Activated T-helper 1 cell treated with anti-CD3 and anti-CD28 coated beads, Interleukin-12 subunit alpha, Interleukin-12 subunit beta, Interleukin-2, Interleukin-4 antibody, amounts not matched to agents 30 ng/mL and 10 ng/mL and 1 ng/mL, durations not matched to agents 14 hours and 24 hours and 36 hours (primary cell): ENCODE measurements at regions not wholly inside any gene's neighbourhood (a gene's known extent, or its start where the extent isn't known, plus 50 kb on each side); places are given as distances from the start of the nearest gene placed in this dataset.
"Not testable (repeated sequence)": the region's sequence is repeated elsewhere in the genome, so short reads cannot be mapped to it uniquely, and the experiment has no call there.

Source experiments
- DNase-seq: peaks from one replicate; pipeline ENCODE4 v3.0.0; 2021; ENCODE audit warnings: low spot score
- H3K27ac Mint-ChIP-seq: one replicate; pipeline ENCODE4 v1.8.0; 2021; ENCODE audit warnings: mild to moderate bottlenecking, mixed read lengths
- H3K27me3 Mint-ChIP-seq: one replicate; pipeline ENCODE4 v1.8.0; 2022; ENCODE audit warnings: mild to moderate bottlenecking, moderate library complexity, mixed read lengths; ENCODE audit not compliant: insufficient read depth
- H3K36me3 Mint-ChIP-seq: one replicate; pipeline ENCODE4 v1.8.0; 2021; ENCODE audit warnings: low read depth, mixed read lengths
- H3K4me1 Mint-ChIP-seq: one replicate; pipeline ENCODE4 v1.8.0; 2021; ENCODE audit warnings: low read depth, mixed read lengths
- H3K4me3 Mint-ChIP-seq: one replicate; pipeline ENCODE4 v1.8.0; 2021; ENCODE audit warnings: mild to moderate bottlenecking, moderate library complexity, mixed read lengths
- H3K9me3 Mint-ChIP-seq: one replicate; pipeline ENCODE4 v1.8.0; 2021; ENCODE audit warnings: mixed read lengths
- intact Hi-C: fragments of 100-400 bp; cut with micrococcal nuclease; formaldehyde crosslinking; loops from one replicate; pipeline ENCODE4 v1.15.1; 2024

DNA sequence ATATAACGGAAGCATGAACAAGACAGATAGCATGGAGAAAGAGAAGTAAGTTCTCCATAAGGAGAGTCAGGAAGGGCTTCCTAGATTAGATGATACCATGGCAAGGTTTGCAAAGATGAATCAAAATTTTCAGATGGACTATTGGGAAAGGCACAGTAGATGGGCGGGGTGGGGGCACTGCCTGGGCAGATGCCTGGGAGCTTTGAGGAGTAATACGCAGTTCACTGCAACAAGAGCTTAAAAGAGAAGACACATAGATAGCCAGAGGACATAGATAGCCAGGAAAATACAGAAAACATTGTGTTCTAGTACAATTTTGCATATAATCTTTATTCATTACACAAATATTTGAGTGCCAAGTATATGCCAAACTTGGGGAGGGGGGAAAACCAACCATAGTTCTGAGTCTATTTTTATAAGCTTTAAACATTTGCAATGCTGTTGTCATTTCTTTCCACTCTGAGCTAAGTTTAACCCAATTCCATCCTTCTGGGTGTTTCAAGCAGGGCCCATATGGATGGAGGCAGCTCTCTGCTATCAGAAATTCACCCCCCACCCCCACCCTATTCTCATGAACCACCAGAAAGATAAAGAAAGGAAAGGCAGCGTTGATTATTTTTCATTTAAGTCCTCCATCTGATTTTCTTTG is 120.6 kb downstream of the NUF2 start:
- H3K27ac Mint-ChIP-seq: no peak overlapping the region
- H3K27me3 Mint-ChIP-seq: no peaks in the 10 kb centered on the region
- H3K9me3 Mint-ChIP-seq: no peaks in the 10 kb centered on the region
- H3K4me1 Mint-ChIP-seq: no peaks in the 10 kb centered on the region
- DNase-seq: no peak
- no peaks in the 10 kb centered on the region for H3K36me3 Mint-ChIP-seq
- intact Hi-C loops: no loop called here
- H3K4me3 Mint-ChIP-seq: no peak overlapping the region

DNA sequence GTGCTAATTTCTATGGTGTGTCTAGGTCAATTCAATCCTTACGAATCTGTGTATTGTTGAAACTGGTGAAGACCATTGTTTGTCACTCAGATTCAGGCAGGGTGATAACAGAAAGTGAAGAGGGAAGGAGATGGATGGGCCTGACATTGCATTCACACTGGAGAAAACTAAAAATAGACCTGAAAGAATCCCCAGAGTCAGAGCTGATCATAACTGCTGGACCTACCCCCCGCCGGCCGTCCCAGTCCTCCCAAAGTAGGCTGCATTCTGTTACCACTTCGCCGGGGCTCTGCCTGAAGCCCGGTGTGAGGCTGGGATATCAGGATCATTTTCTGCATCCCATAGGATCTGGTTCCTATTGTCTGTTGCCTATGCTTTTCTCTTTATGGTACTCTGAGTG is 121.1 kb downstream of the NUF2 start:
- no peaks in the 10 kb centered on the region for H3K27me3 Mint-ChIP-seq
- H3K36me3 Mint-ChIP-seq: no peaks in the 10 kb centered on the region
- no peaks in the 10 kb centered on the region for H3K4me1 Mint-ChIP-seq
- no peak overlapping the region for H3K27ac Mint-ChIP-seq
- no peak for DNase-seq
- H3K4me3 Mint-ChIP-seq: no peak overlapping the region
- no peaks in the 10 kb centered on the region for H3K9me3 Mint-ChIP-seq
- intact Hi-C loops: no loop called here

DNA sequence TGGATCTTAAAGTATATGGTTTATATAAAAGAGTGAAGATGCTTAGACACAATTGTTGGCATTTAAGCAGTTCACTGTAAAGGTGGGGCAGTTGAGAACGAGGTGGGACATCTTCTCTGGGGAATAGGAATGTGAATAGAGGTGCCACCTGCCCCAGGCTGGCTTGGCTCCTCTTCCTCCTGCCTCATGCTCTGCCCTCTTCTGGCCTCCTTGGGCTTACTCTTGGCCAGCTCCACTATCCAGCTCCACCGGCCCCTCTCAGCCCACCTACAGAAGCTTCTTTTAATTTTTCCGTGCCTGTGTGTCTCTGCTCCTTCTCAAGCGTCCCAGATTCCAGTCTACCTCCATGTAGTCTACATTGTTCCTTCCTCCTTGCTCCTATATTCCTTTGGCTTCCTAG is 122.1 kb downstream of the NUF2 start:
- H3K27me3 Mint-ChIP-seq: no peaks in the 10 kb centered on the region
- H3K4me3 Mint-ChIP-seq: no peak overlapping the region
- DNase-seq: no peak
- H3K36me3 Mint-ChIP-seq: no peaks in the 10 kb centered on the region
- no peak overlapping the region for H3K27ac Mint-ChIP-seq
- intact Hi-C loops: no loop called here
- H3K4me1 Mint-ChIP-seq: no peaks in the 10 kb centered on the region
- H3K9me3 Mint-ChIP-seq: no peaks in the 10 kb centered on the region

DNA sequence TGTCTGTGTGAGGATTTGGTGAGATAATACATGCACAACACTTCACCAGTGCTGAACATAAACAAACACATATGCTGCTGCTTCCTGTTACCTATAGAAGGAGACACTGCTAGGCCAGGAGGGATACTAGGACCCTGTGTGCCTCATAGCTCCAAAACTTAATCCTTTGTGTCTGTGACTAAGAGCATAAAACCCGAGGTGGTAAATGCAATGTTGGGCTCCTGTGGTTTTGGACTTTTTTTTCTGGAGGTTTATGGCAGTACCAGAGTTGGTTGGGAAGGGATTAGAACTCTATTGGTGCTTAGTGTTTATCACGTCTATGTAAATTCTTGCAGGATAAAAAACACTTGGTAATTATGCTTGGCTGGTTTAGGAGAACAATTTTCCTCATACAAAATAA is 122.9 kb downstream of the NUF2 start:
- no peaks in the 10 kb centered on the region for H3K9me3 Mint-ChIP-seq
- no peak overlapping the region for H3K27ac Mint-ChIP-seq
- no peak overlapping the region for H3K4me3 Mint-ChIP-seq
- intact Hi-C loops: no loop called here
- H3K27me3 Mint-ChIP-seq: no peaks in the 10 kb centered on the region
- no peak for DNase-seq
- no peaks in the 10 kb centered on the region for H3K4me1 Mint-ChIP-seq
- H3K36me3 Mint-ChIP-seq: no peaks in the 10 kb centered on the region

DNA sequence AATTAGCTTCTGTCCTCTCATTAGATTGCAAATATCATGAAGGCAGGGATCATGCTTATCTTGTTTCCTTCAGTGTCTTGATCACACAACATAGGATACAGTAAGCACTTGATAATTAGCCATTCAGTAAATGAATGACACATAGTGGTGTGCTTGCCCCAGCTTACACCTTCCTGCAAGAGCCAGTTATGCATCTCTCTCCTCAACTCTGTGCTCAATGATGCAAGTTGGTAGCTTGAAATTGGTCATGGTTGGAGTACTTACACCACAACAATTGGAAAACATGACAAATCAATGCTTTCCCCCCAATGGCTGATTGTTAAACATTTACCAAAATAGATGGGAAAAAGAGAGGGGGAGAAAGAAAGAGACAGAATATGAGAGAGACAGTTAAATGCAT is 129.2 kb downstream of the NUF2 start:
- H3K36me3 Mint-ChIP-seq: no peaks in the 10 kb centered on the region
- H3K4me1 Mint-ChIP-seq: no peaks in the 10 kb centered on the region
- intact Hi-C loops: no loop called here
- H3K27ac Mint-ChIP-seq: no peak overlapping the region
- no peak for DNase-seq
- no peaks in the 10 kb centered on the region for H3K9me3 Mint-ChIP-seq
- H3K27me3 Mint-ChIP-seq: no peaks in the 10 kb centered on the region
- no peak overlapping the region for H3K4me3 Mint-ChIP-seq

DNA sequence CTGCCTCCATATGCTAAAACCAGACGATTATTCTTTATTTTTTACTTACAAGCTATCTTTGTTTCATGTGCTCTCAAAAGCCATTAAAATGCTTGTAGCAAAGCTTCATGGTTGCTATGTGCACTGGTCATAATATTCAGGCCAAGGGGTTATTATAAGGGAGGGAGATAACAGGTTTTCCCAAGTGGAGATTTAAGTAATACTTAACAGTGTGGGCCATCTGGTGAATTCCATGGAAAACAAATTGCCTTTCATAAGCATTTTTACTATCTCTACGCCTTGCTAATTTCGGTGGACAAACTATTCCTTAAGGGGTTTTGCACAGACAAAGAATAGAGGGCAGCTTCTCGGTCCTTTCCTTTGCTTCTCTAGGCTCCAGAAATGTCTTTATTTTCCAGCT is 137.8 kb downstream of the NUF2 start:
- H3K27me3 Mint-ChIP-seq: peaks cover 2% of the 10 kb centered on the region
- H3K36me3 Mint-ChIP-seq: no peaks in the 10 kb centered on the region
- no peaks in the 10 kb centered on the region for H3K4me1 Mint-ChIP-seq
- no peak overlapping the region for H3K27ac Mint-ChIP-seq
- intact Hi-C loops: no loop called here
- no peaks in the 10 kb centered on the region for H3K9me3 Mint-ChIP-seq
- H3K4me3 Mint-ChIP-seq: no peak overlapping the region
- no peak for DNase-seq

DNA sequence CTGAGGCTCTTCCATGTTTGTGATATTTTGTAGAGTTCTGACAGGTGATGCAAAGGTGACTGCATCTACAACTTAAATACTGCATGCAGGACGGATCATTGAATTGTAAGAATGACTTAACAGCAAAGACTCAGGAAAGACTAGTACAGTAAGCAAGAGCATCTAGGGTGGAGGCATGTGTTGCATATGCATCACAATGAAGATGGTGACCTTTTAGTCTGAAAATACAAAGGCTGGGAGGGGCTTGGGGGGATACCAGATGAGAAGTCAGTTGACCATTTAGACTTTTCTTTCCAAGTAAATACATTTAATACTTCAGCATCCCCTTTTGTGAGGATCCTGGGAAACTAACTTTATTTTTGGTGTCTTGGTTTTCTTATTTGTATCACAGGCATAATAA is 145.5 kb downstream of the NUF2 start:
- Mint-ChIP-seq H3K4me3 (no peak overlapping the region), H3K9me3 (no peaks in the 10 kb centered on the region), H3K36me3 (no peaks in the 10 kb centered on the region), H3K27me3 (peaks cover 6% of the 10 kb centered on the region), H3K4me1 (no peaks in the 10 kb centered on the region), H3K27ac (no peak overlapping the region)
- DNase-seq: no peak
- intact Hi-C loops: no loop called here

DNA sequence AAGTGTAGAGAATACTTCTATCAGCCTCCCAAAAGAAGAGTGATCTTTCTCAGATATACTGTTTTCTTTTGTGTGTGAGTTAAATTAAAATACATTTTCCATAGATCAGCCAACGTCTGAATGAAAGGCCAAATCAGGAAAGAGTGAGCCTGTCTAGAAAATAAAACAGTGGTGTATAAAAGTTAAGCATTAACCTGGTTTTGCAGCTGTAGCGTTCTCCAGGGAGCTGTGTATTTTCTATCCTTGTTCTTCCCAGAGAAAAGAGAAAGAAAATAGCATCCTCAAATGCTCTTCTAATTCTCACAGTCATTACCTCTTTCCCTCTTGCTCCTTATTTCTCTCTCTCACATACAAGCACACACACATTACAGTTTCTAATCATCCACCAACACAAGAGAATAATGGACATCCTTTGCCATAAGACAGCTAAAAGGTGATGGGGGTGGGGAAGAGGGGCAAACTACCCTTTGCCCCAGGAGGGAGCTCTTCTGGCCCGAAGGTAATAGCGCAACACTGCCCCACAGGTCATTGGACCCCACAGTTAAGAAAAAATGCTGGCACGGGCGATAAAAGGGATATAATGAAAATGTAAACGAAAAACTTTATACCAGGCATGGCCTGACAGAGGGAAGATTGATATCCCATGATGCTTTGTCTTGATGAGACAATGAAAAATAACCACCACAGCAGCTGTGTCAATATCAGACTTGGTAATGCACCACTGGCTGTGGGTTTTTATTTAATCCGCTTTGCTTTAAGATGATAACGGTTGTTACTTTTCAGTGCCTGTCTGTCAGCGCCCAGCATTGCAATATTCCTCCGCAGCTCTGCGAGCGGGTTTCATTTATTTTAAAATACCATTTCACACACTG is 150.3 kb downstream of the NUF2 start:
- no peaks in the 10 kb centered on the region for H3K4me1 Mint-ChIP-seq
- H3K27ac Mint-ChIP-seq: no peak overlapping the region
- H3K9me3 Mint-ChIP-seq: no peaks in the 10 kb centered on the region
- no peak overlapping the region for H3K4me3 Mint-ChIP-seq
- H3K27me3 Mint-ChIP-seq: no peaks in the 10 kb centered on the region
- intact Hi-C loops: no loop called here
- DNase-seq: no peak
- no peaks in the 10 kb centered on the region for H3K36me3 Mint-ChIP-seq

DNA sequence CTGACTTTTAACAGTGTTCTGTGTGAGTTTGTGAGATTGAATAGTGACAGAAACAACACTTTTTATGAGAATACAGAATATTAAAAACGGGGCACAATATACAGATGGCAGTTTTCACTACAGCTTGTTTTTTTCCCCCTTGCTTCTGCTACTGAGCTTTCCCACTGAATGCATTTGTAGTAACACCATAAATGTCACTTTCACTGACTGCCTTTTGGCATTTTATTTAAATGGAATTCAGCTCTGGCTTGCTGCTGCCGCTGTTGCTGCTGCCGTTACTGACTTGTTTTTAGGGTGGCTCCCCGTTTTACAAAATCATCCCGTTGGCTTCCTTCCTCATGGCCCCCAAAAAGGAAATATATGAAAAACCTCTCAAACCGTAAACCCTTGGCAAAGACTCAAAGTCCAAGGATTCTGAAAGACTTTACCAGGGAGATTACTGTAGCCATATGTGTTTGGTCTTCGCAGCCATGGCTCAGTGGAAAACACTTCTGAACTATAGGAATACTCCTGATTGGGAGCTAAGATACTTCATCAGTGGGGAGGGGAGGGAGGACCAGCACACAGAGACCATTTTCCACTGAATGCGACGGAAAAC is 151.0 kb downstream of the NUF2 start:
- H3K36me3 Mint-ChIP-seq: no peaks in the 10 kb centered on the region
- no peak overlapping the region for H3K4me3 Mint-ChIP-seq
- H3K27me3 Mint-ChIP-seq: no peaks in the 10 kb centered on the region
- no peak for DNase-seq
- H3K4me1 Mint-ChIP-seq: no peaks in the 10 kb centered on the region
- no peaks in the 10 kb centered on the region for H3K9me3 Mint-ChIP-seq
- H3K27ac Mint-ChIP-seq: no peak overlapping the region
- intact Hi-C loops: no loop called here

DNA sequence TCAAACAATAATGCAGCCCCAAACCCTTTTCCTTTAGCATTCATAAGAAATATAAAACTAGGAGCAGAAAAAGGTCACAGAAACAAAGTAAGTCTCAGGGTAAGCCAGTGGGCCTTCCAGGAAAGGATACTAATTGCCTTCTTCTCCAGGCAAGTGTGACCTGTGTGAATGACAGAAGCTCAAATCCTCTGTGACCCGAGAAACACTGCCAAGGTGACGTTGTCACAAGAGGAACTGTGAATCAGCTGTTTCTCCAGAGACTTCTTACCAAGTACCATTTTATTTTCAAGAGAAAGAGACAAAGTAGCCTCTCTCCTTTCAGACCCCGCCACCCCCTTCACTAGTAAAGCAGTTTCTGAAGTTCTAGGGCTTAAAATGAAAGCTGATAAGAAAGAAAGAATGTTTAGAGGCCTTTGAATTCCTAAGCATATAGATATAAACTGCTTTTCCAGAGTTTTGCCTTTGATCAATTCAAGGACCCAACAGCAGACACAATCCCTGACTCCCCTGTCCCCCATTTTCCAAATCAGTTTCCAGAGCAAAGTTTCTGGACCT is 155.6 kb downstream of the NUF2 start:
- no peaks in the 10 kb centered on the region for H3K27me3 Mint-ChIP-seq
- H3K36me3 Mint-ChIP-seq: no peaks in the 10 kb centered on the region
- DNase-seq: no peak
- H3K27ac Mint-ChIP-seq: no peak overlapping the region
- peaks cover 17% of the 10 kb centered on the region for H3K9me3 Mint-ChIP-seq
- no peak overlapping the region for H3K4me3 Mint-ChIP-seq
- intact Hi-C loops: no loop called here
- H3K4me1 Mint-ChIP-seq: no peaks in the 10 kb centered on the region

DNA sequence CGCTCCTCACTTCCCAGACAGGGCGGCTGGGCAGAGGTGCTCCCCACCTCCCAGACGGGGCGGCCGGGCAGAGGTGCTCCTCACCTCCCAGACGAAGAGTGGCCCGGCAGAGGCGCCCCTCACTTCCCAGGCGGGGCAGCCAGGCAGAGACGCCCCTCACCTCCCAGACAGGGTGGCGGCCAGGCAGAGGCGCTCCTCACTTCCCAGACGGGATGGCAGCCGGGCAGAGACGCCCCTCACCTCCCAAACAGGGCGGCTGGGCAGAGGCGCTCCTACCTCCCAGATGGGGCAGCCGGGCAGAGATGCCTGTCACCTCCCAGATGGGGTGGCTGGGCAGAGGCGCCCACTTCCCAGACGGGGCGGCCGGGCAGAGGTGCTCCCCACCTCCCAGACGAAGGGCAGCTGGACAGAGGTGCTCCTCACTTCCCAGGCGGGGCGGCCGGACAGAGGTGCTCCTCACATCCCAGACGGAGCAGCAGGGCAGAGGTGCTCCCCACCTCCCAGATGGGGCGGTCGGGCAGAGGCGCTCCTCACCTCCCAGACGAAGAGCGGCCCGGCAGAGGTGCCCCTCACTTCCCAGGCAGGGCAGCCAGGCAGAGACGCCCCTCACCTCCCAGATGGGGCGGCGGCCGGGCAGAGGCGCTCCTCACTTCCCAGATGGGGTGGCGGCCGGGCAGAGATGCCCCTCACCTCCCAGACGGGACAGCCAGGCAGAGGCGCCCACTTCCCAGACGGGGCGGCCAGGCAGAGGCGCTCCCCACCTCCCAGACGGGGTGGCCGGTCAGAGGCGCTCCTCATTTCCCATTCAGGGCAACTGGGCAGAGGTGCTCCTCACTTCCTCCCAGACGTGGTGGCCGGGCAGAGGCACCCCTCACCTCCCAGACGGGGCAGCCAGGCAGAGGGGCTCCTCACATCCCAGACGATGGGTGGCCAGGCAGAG is 176.9 kb downstream of the NUF2 start:
- H3K9me3 Mint-ChIP-seq, H3K4me1 Mint-ChIP-seq, H3K27ac Mint-ChIP-seq, H3K36me3 Mint-ChIP-seq, DNase-seq, intact Hi-C loops, H3K4me3 Mint-ChIP-seq, H3K27me3 Mint-ChIP-seq: not testable (repeated sequence)

DNA sequence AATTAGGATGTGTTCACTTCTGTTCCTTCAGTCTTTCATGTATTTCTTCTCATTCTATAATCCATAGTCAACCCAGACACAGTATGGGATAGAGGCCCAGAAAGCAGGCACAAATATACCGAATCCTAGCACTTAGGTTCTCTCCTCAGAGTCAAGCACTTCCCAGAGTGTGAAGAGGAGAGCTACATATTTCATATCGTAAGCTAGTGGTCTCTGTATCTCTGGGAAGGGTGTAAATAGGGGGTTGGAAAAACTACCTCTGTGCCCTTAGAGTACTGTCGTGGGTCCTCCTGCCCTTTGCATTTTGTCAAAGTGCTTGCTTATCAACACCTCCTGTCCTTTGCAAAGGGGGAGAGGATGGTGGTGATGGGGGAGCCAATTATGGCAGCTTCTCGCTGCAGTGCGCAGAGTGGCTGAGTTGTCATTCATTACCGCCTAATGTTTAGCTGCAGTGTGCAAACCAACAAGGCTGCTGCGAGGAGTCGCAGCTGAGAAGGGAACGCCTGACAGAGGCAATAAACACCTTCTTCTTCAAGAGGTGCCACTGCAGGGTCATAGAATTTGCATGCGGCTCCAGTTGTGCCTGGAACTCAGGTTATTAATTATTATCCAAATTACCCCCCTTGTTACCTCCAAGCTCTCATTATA is 182.7 kb downstream of the NUF2 start:
- no peak for DNase-seq
- no peaks in the 10 kb centered on the region for H3K4me1 Mint-ChIP-seq
- no peak overlapping the region for H3K4me3 Mint-ChIP-seq
- intact Hi-C loops: no loop called here
- no peaks in the 10 kb centered on the region for H3K27me3 Mint-ChIP-seq
- H3K36me3 Mint-ChIP-seq: no peaks in the 10 kb centered on the region
- H3K27ac Mint-ChIP-seq: no peak overlapping the region
- peaks cover 5% of the 10 kb centered on the region for H3K9me3 Mint-ChIP-seq
